Activated CD8-positive, alpha-beta memory T cell treated with anti-CD3 and anti-CD28 coated beads for 36 hours (primary cell): ENCODE measurements at regions not wholly inside any gene's neighbourhood (a gene's known extent, or its start where the extent isn't known, plus 50 kb on each side); places are given as distances from the start of the nearest gene placed in this dataset.

Experiments
- CTCF ChIA-PET: fragments of 350-600 bp; sonication (Branson Sonifier 250); formaldehyde crosslinking; loops from one replicate; lab custom pipeline; 2021; ENCODE audit warnings: antibody characterized with exemption; lab: Charles Lee
- POLR2A ChIA-PET: fragments of 350-600 bp; sonication (Branson Sonifier 250); formaldehyde crosslinking; loops from one replicate; lab custom pipeline; 2021; ENCODE audit warnings: antibody characterized with exemption; lab: Charles Lee

- POLR2A ChIA-PET, result no interaction called here
Observed at GRCh38 chr13:89750371-89750770, 1597.1 kb upstream of the MIR17HG start.

GRCh38 chr13:89751432-89751930 lies 1596.0 kb upstream of the MIR17HG start:
- ChIA-PET POLR2A (no interaction called here), CTCF (no interaction called here)

More at GRCh38 chr13:89750371-89750770, 1597.1 kb upstream of the MIR17HG start:
- CTCF ChIA-PET, result no interaction called here

- POLR2A ChIA-PET, result no interaction called here
- CTCF ChIA-PET, result no interaction called here
Observed at GRCh38 chr13:89752394-89752793, 1595.1 kb upstream of the MIR17HG start.

GRCh38 chr13:89755729-89756492 lies 1591.6 kb upstream of the MIR17HG start:
- POLR2A ChIA-PET, result no interaction called here

GRCh38 chr13:89763005-89763404 lies 1584.5 kb upstream of the MIR17HG start:
- ChIA-PET CTCF (no interaction called here), POLR2A (no interaction called here)

More at GRCh38 chr13:89755729-89756492, 1591.6 kb upstream of the MIR17HG start:
- CTCF ChIA-PET, result no interaction called here

DNA sequence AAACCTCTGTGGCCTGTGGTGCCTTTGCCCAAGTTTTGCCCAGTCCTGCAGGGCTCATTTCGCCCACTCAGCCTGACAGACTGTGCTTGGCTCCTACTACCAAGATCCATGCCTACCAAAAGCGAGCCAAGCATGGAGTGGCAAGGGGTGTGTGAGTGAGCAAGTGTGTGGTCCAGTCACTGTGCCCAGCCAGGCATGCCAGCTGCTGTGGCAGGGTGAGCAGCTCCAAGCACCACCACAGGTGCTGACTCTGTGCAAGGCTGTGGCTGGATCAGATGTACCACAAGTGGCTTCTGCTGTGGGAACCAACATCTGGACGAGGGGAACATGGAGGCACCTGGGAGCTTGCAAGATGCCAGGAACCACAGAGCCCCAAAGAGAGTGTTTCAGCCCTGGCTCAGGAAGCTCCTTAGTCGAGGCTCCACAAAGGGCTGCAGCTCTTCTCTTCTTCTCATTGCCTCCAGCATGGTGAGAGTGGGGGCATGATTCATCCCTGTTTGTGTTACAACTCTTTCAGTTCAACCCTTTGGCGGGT lies 1564.2 kb upstream of the MIR17HG start:
- CTCF ChIA-PET, result no interaction called here
- POLR2A ChIA-PET, result no interaction called here

DNA sequence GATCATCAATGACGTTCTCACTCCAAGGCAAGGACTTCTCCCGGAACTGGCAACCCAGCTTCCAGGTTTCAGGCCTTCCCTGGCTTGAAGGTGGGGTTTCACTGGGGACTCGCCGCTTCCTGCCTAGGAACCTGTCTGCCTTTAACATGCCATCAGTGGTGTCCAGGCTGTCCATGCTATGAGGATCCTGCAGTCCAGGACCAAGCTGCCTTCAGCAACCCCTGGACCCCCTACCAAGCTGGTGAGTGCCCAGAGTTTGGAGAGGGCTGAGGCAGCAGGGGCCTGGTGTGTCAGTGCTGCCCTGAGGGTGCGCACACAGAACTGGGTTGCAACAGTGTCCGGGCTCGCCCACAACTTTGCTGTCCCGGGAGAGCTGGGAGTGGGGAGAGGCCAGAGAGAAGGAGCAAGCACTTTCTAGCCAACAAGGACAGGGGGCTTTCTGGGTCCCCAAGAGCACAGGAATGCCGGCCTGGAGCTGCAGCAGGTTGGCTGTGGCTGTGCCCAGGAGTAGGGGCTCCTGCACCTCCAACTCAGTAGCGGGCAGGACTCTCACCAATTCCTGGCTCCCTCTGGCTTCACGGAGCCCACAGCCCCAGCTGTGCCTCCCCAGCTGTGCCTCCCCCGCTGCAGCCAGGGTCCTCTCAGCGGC lies 1563.2 kb upstream of the MIR17HG start:
- ChIA-PET CTCF (no interaction called here), POLR2A (no interaction called here)

- CTCF ChIA-PET, result no interaction called here
Observed at GRCh38 chr13:89786531-89786930, 1561.0 kb upstream of the MIR17HG start.

DNA sequence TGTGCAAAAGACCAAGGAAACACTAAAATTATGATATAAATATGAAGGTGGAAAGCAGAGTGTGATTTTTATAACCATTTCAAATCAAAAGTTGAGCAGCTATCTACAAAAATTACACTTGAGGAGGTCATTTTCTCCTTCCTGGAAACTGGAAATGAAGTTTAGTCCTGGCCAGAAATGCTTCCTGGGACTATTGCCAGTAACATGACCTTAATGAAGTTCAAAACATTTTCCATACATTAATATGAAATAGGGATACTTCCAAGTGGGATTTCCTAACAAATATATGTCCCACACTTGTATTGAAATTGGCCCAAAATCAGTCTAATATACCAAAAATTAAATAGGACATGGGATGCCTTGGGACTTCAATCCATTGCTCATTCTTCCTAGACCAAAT lies 1556.8 kb upstream of the MIR17HG start:
- POLR2A ChIA-PET, result no interaction called here
- CTCF ChIA-PET, result no interaction called here

More at GRCh38 chr13:89786531-89786930, 1561.0 kb upstream of the MIR17HG start:
- POLR2A ChIA-PET, result no interaction called here

DNA sequence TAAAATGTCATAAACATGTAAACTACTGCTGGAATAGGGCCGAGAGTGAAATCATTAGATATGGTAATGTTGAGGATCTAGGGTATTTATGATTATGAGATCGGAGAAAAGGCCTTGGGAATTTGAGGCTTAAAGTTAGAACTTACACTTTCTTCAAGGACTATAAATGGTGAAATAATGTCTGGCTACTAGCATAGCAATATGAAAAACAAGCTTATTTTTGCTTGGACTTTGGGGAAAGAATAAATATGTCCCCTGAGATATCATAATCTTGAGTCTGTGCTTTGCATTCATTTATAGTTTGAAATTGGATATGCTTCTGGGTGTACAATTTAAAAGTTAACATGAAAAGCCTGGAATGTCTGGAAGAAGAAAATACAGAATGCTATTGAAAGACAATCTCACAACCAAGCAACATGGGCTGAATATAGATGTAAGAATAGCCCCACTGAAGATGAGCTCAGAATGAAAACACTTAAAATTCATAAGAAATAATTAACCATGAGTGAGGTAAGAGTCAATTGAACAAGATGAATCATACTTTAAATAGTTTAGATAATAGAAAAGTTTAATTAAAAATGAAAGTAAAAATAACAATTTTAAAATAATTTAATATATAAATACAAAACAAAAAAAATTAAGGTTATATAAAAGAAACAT lies 1555.4 kb upstream of the MIR17HG start:
- ChIA-PET POLR2A (no interaction called here), CTCF (no interaction called here)

- ChIA-PET CTCF (no interaction called here), POLR2A (no interaction called here)
Observed at GRCh38 chr13:89796196-89796595, 1551.3 kb upstream of the MIR17HG start.

DNA sequence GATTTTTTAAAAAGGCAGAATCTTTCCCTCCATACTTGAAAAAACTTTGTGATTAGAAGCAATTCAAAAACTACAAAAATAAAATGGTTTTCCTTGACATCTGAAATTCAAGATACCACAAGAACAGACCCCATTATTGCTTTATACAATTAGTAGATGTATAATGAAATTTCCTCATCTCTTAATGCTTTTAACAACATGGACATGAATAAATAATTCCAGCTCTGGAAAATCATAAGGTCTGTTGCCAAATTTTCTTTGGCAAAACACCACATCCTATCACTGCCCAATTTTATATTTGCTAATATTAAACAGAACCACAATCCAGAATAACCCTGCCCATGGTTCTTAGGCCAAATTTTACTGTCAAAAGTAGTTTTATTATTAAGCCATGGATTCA lies 1543.6 kb upstream of the MIR17HG start:
- POLR2A ChIA-PET, result no interaction called here

GRCh38 chr13:89806594-89806993 lies 1540.9 kb upstream of the MIR17HG start:
- ChIA-PET CTCF (no interaction called here), POLR2A (no interaction called here)

More for the DNA sequence above, 1543.6 kb upstream of the MIR17HG start:
- CTCF ChIA-PET, result no interaction called here

- CTCF ChIA-PET, result no interaction called here
- POLR2A ChIA-PET, result no interaction called here
Observed at GRCh38 chr13:89812856-89813255, 1534.6 kb upstream of the MIR17HG start.

GRCh38 chr13:89816404-89816803 lies 1531.1 kb upstream of the MIR17HG start:
- CTCF ChIA-PET, result no interaction called here
- POLR2A ChIA-PET, result no interaction called here

DNA sequence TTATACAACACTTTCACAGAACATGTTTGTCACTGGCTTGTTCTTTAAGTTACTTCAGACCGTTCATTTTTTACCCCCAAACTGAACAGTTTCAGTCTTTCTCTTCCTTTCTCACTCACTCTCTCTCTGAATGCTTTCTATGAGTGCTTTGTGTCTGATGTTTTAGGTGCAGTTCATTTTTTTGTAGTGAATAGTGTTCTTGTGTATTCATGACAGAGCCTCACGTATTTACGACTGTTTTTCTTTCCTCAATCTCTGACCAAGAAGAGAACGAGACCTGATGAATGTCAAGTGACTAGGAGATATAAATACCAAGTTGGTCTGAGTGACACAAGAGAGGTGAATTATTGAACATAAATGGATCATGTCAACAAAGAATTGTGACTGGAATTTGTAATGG lies 1525.0 kb upstream of the MIR17HG start:
- CTCF ChIA-PET, result no interaction called here
- POLR2A ChIA-PET, result no interaction called here

DNA sequence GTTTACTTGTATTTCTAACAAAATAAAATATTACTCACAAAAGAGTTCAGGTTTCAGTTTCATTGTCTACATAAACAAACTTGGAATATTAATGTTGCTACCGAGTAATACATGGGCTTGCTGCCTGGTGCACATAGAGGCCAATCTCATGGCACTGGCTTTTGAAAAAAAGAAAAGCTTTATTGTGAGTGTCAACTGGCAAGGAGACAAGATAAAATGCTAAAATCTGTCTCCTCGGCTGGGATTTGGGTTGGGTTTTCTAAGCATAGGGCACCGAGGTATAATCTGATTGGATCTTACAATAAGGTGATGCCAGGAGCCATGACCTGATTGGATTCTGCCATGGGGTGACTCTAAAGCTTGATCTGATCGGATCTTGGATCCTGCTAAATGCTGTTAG lies 1519.9 kb upstream of the MIR17HG start:
- CTCF ChIA-PET, result no interaction called here

DNA sequence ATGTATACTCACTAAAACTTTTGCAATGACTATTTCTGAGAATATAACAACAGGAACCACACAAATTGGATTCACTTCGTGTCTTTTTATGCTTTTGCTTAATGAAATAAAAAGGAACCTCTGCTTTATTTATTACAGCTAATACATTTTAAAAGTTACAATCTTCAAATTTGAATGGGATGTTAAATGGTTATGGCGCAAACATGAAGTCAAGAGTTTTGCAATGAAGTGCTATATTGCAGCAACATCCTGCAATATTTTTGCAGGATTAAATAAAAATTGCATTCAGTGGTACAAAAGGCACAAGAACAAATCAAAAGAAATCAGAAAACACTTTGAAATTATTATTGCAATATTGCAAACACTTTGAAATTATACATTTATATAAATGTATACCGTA lies 1519.0 kb upstream of the MIR17HG start:
- ChIA-PET CTCF (no interaction called here), POLR2A (no interaction called here)

More for the DNA sequence above, 1519.9 kb upstream of the MIR17HG start:
- POLR2A ChIA-PET, result no interaction called here

- ChIA-PET POLR2A (no interaction called here), CTCF (no interaction called here)
Observed at GRCh38 chr13:89831157-89831556, 1516.3 kb upstream of the MIR17HG start.

DNA sequence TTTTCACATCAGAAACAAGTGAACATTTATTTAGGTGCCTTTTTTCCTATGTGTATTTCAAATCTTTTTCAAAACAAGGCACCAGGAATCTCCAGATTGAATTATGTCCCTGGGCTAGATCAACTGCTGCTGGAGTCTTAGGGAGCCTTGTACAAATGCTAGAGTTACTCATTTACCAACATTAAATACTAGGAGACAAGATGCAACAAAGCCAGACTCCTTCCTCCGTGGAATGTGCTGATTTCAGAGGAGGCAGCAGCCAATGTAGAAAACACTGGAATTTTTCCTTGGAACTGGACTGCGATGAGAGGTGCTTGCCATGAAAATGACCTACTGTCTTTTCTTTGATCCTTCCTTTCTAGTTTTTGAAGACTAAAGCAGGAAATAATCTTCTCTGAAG lies 1514.7 kb upstream of the MIR17HG start:
- POLR2A ChIA-PET, result no interaction called here
- CTCF ChIA-PET, result no interaction called here
